HG03442 (cell line): ENCODE measurements at regions not wholly inside any gene's neighbourhood (a gene's known extent, or its start where the extent isn't known, plus 50 kb on each side); places are given as distances from the start of the nearest gene placed in this dataset.
A peak's percentile ranks its signal among the peaks of the same experiment; 100 is the strongest.
"Not testable (repeated sequence)": the region's sequence is repeated elsewhere in the genome, so short reads cannot be mapped to it uniquely, and the experiment has no call there.

Experiments used
- ATAC-seq: cut with Tn5 transposase; IDR thresholded peaks from one replicate; pipeline ENCODE4 v1.9.1; 2021; ENCODE audit warnings: mild to moderate bottlenecking, moderate library complexity; ENCODE audit not compliant: unreplicated experiment

GRCh38 chr7:69418869-69419670 is 179.2 kb upstream of the AUTS2 start:
- no peak for ATAC-seq

- peak; percentile 66 for ATAC-seq
Measured at GRCh38 chr7:69419934-69420333, 178.3 kb upstream of the AUTS2 start.

GRCh38 chr7:69422574-69422985 is 175.7 kb upstream of the AUTS2 start:
- no peak for ATAC-seq

- ATAC-seq, result no peak
Measured at GRCh38 chr7:69426705-69427104, 171.6 kb upstream of the AUTS2 start.

- ATAC-seq, result no peak
Measured at GRCh38 chr7:69428089-69428488, 170.2 kb upstream of the AUTS2 start.

GRCh38 chr7:69429911-69430383 is 168.3 kb upstream of the AUTS2 start:
- no peak for ATAC-seq

GRCh38 chr7:69430384-69431021 is 167.8 kb upstream of the AUTS2 start:
- ATAC-seq, result no peak

- no peak for ATAC-seq
Measured at GRCh38 chr7:69431626-69432025, 166.6 kb upstream of the AUTS2 start.

GRCh38 chr7:69432276-69432675 is 166.0 kb upstream of the AUTS2 start:
- ATAC-seq, result not testable (repeated sequence)

GRCh38 chr7:69433081-69433480 is 165.2 kb upstream of the AUTS2 start:
- ATAC-seq, result no peak

- ATAC-seq, result peak; percentile 71
Measured at GRCh38 chr7:69434398-69434815, 163.9 kb upstream of the AUTS2 start.

GRCh38 chr7:69435711-69436110 is 162.6 kb upstream of the AUTS2 start:
- ATAC-seq, result no peak

GRCh38 chr7:69436946-69437345 is 161.3 kb upstream of the AUTS2 start:
- ATAC-seq, result no peak

GRCh38 chr7:69438584-69439412 is 159.5 kb upstream of the AUTS2 start:
- no peak for ATAC-seq

GRCh38 chr7:69439636-69440325 is 158.5 kb upstream of the AUTS2 start:
- ATAC-seq, result no peak

GRCh38 chr7:69440976-69441375 is 157.3 kb upstream of the AUTS2 start:
- no peak for ATAC-seq

- no peak for ATAC-seq
Measured at GRCh38 chr7:69443136-69443535, 155.1 kb upstream of the AUTS2 start.

- no peak for ATAC-seq
Measured at GRCh38 chr7:69445541-69445940, 152.7 kb upstream of the AUTS2 start.

- ATAC-seq, result not testable (repeated sequence)
Measured at GRCh38 chr7:69446213-69446612, 152.1 kb upstream of the AUTS2 start.

GRCh38 chr7:69448071-69448470 is 150.2 kb upstream of the AUTS2 start:
- no peak for ATAC-seq

- ATAC-seq, result no peak
Measured at GRCh38 chr7:69450456-69450855, 147.8 kb upstream of the AUTS2 start.
